Panc1 (cell line): ENCODE measurements at regions not wholly inside any gene's neighbourhood (a gene's known extent, or its start where the extent isn't known, plus 50 kb on each side); places are given as distances from the start of the nearest gene placed in this dataset.

Source experiments
- ATAC-seq: fragments of 200-7000 bp; cut with Tn5 transposase; 2 replicates; pipeline ENCODE4 v1.9.1; 2020; ENCODE audit warnings: mild to moderate bottlenecking, moderate library complexity
- BruUV-seq: library from RNA; stranded (reverse); fragments of 400-500 nt; replicated peaks from 2 replicates; lab custom pipeline; 2021; lab: Mats Ljungman, UMichigan
- CTCF ChIA-PET: fragments of 300-600 bp; sonication (Branson Sonifier 250); formaldehyde crosslinking; loops from one replicate; lab custom pipeline; 2022; ENCODE audit warnings: antibody characterized with exemption; lab: Charles Lee
- POLR2A ChIA-PET: fragments of 300-600 bp; sonication (Branson Sonifier 250); formaldehyde crosslinking; loops from one replicate; lab custom pipeline; 2022; ENCODE audit warnings: antibody characterized with exemption; lab: Charles Lee
- DNase-seq: peaks from one replicate; pipeline ENCODE4 v3.0.0-alpha.2; 2010; ENCODE audit warnings: low read depth, low spot score
- H3K27ac ChIP-seq: 2 replicates; pipeline ENCODE4 v1.5.1; 2011; ENCODE audit warnings: mild to moderate bottlenecking, low read length, inconsistent platforms
- H3K27me3 ChIP-seq: fragments of 200-500 bp; sonication (Bioruptor generic); 2 replicates; pipeline ENCODE4 v1.6.0; 2014; ENCODE audit warnings: low read length, inconsistent platforms; ENCODE audit not compliant: control insufficient read depth, insufficient read depth
- H3K36me3 ChIP-seq: fragments of 200-500 bp; sonication (Bioruptor generic); 2 replicates; pipeline ENCODE4 v1.5.1; 2014; ENCODE audit warnings: inconsistent platforms, mild to moderate bottlenecking, low read length, moderate library complexity; ENCODE audit not compliant: control insufficient read depth, insufficient read depth
- H3K4me1 ChIP-seq: 2 replicates; pipeline ENCODE4 v1.5.1; 2011; ENCODE audit warnings: inconsistent platforms, mild to moderate bottlenecking, low read length, moderate library complexity; ENCODE audit not compliant: control insufficient read depth, insufficient read depth
- H3K4me3 ChIP-seq, 2 experiments: 2 replicates each; pipeline ENCODE4 v1.5.1; 2011 to 2012; ENCODE audit warnings: low read depth in 2 of 2, low read length in 2 of 2, mild to moderate bottlenecking in 2 of 2, inconsistent platforms in 1 of 2, moderate library complexity in 1 of 2
- H3K9me3 ChIP-seq: fragments of 200-500 bp; sonication (Bioruptor generic); 2 replicates; pipeline ENCODE4 v1.5.1; 2014; ENCODE audit warnings: low read depth, mild to moderate bottlenecking, inconsistent platforms, low read length, moderate library complexity; ENCODE audit not compliant: control insufficient read depth, insufficient read depth
- POLR2AphosphoS5 ChIP-seq: IDR thresholded peaks from 2 replicates; pipeline ENCODE4 v1.6.1; 2012; ENCODE audit warnings: mild to moderate bottlenecking, low read depth, low read length, moderate library complexity
- SIN3A ChIP-seq: IDR thresholded peaks from 2 replicates; pipeline ENCODE4 v1.6.1; 2012; ENCODE audit warnings: low read depth, mild to moderate bottlenecking, low read length, moderate library complexity, borderline replicate concordance; ENCODE audit not compliant: insufficient read depth
- TCF7L2 ChIP-seq: IDR thresholded peaks from 2 replicates; pipeline ENCODE4 v1.6.1; 2011; ENCODE audit warnings: mild to moderate bottlenecking, low read depth, low read length, inconsistent platforms
- in situ Hi-C: cut with HindIII; loops from 2 replicates; pipeline ENCODE4 v1.10.0; 2016; ENCODE audit warnings: low sequenced_read_pairs, low pct_unique_long_range_greater_than_20kb
- intact Hi-C: fragments of 100-400 bp; cut with micrococcal nuclease; formaldehyde crosslinking; loops from one replicate; pipeline ENCODE4 v1.10.0; 2022; ENCODE audit not compliant: unreplicated experiment
- TF ChIP-seq, protein P1 (sequence below): fragments of 450-650 bp; IDR thresholded peaks from 2 replicates; pipeline ENCODE4 v1.5.1; 2017; ENCODE audit warnings: mild to moderate bottlenecking
- TF ChIP-seq, protein P2 (sequence below), 2 experiments: IDR thresholded peaks; 2 replicates each; pipeline ENCODE4 v1.6.1; 2011 to 2012; ENCODE audit warnings: low read depth in 2 of 2, control low read depth in 1 of 2, low read length in 1 of 2, mild to moderate bottlenecking in 1 of 2, moderate library complexity in 1 of 2; ENCODE audit not compliant: insufficient read depth in 1 of 2

DNA sequence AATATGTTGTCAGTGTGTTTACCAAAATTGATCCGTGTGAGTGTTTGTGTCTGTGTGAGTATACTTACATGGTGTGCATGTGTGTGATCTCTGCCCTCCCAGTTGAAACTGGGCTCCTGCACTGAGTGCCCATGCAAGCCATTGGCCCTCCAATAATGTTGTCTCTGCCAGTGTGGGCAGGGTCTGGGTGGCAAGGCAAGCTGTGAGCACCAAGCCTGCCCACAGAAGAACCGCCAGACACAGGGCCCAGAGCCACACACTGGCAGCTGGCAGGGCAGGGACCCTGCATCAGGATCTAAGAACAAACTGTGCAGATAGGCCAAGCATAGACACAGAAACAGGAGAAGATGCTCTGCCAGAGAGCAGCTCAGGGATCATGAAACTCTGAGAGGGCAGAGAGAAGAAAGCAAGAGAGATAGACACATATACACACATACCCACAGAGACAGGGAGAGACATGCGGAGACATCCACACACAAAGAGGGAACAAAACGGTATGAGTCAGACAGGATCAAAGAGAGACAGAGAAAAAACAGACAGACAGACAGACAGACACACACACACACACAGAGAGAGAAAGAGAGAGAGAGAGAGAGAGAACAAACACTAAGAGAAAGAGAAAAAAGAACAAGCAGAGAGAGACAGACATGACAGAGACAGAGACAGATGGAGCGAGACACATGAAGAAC lies 555.0 kb downstream of the MID1IP1 start:
- BruUV-seq, result no TSS peak
- ATAC-seq, result no peak
- no peaks in the 10 kb centered on the region for H3K4me1 ChIP-seq
- TF ChIP-seq POLR2AphosphoS5, result no peak
- no peak for TF ChIP-seq TCF7L2
- TF ChIP-seq, protein P1, sequence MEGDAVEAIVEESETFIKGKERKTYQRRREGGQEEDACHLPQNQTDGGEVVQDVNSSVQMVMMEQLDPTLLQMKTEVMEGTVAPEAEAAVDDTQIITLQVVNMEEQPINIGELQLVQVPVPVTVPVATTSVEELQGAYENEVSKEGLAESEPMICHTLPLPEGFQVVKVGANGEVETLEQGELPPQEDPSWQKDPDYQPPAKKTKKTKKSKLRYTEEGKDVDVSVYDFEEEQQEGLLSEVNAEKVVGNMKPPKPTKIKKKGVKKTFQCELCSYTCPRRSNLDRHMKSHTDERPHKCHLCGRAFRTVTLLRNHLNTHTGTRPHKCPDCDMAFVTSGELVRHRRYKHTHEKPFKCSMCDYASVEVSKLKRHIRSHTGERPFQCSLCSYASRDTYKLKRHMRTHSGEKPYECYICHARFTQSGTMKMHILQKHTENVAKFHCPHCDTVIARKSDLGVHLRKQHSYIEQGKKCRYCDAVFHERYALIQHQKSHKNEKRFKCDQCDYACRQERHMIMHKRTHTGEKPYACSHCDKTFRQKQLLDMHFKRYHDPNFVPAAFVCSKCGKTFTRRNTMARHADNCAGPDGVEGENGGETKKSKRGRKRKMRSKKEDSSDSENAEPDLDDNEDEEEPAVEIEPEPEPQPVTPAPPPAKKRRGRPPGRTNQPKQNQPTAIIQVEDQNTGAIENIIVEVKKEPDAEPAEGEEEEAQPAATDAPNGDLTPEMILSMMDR, result no peak
- TF ChIP-seq SIN3A, result no peak
- TF ChIP-seq, protein P2, sequence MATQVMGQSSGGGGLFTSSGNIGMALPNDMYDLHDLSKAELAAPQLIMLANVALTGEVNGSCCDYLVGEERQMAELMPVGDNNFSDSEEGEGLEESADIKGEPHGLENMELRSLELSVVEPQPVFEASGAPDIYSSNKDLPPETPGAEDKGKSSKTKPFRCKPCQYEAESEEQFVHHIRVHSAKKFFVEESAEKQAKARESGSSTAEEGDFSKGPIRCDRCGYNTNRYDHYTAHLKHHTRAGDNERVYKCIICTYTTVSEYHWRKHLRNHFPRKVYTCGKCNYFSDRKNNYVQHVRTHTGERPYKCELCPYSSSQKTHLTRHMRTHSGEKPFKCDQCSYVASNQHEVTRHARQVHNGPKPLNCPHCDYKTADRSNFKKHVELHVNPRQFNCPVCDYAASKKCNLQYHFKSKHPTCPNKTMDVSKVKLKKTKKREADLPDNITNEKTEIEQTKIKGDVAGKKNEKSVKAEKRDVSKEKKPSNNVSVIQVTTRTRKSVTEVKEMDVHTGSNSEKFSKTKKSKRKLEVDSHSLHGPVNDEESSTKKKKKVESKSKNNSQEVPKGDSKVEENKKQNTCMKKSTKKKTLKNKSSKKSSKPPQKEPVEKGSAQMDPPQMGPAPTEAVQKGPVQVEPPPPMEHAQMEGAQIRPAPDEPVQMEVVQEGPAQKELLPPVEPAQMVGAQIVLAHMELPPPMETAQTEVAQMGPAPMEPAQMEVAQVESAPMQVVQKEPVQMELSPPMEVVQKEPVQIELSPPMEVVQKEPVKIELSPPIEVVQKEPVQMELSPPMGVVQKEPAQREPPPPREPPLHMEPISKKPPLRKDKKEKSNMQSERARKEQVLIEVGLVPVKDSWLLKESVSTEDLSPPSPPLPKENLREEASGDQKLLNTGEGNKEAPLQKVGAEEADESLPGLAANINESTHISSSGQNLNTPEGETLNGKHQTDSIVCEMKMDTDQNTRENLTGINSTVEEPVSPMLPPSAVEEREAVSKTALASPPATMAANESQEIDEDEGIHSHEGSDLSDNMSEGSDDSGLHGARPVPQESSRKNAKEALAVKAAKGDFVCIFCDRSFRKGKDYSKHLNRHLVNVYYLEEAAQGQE (IDR thresholded peaks at IDR 0.05; ENCODE audit: insufficient read depth in 1 of 2, low read depth in 2 of 2, low read length in 1 of 2), result no peak
- in situ Hi-C loops (no loop called here), intact Hi-C loops (no loop called here)
- POLR2A ChIA-PET, result no interaction called here
- H3K27me3 ChIP-seq, result no peaks in the 10 kb centered on the region
- H3K9me3 ChIP-seq, result no peaks in the 10 kb centered on the region
- no peak for DNase-seq
- H3K4me3 ChIP-seq, result no peak overlapping the region
- H3K36me3 ChIP-seq, result no peaks in the 10 kb centered on the region
- H3K27ac ChIP-seq, result no peak overlapping the region
- CTCF ChIA-PET, result no interaction called here

DNA sequence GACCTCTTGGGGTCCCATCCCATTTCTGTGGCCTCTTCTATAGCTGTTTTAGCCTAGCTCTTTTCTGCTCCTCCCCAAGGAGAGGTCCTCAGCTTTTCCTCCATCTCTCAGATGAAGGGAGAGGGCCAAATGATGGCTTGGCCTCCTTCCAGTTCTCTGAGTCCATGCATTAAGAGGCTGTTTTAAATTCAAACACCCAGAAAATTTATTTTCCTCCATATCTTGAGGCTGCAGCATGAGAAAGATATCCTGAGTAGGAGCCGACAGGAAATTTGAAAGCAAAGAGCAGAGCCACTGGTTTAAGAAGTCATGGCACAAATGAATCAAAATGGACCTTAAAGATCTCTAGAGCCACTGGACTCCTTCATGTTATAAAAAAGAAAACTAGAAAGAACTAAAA lies 558.8 kb downstream of the MID1IP1 start:
- ATAC-seq (no peak), DNase-seq (no peak)
- no peaks in the 10 kb centered on the region for H3K9me3 ChIP-seq
- no peaks in the 10 kb centered on the region for H3K4me1 ChIP-seq
- no peaks in the 10 kb centered on the region for H3K27me3 ChIP-seq
- intact Hi-C loops (no loop called here), in situ Hi-C loops (no loop called here)
- BruUV-seq, result no TSS peak
- POLR2A ChIA-PET, result no interaction called here
- H3K27ac ChIP-seq, result no peak overlapping the region
- CTCF ChIA-PET, result no interaction called here
- TF ChIP-seq, protein P1, result no peak
- no peak for TF ChIP-seq SIN3A
- TF ChIP-seq, protein P2 (IDR thresholded peaks at IDR 0.05; ENCODE audit: insufficient read depth in 1 of 2, low read depth in 2 of 2, low read length in 1 of 2), result no peak
- TF ChIP-seq POLR2AphosphoS5, result no peak
- TF ChIP-seq TCF7L2, result no peak
- no peak overlapping the region for H3K4me3 ChIP-seq
- no peaks in the 10 kb centered on the region for H3K36me3 ChIP-seq
